Endometrial microvascular endothelial cells (primary cell): ENCODE measurements at regions not wholly inside any gene's neighbourhood (a gene's known extent, or its start where the extent isn't known, plus 50 kb on each side); places are given as distances from the start of the nearest gene placed in this dataset.
"Not testable (repeated sequence)": the region's sequence is repeated elsewhere in the genome, so short reads cannot be mapped to it uniquely, and the experiment has no call there.

Experiments
- in situ Hi-C: cut with HindIII; loops from 2 replicates; pipeline ENCODE4 v1.10.0; 2017; ENCODE audit warnings: low sequenced_read_pairs, low pct_unique_long_range_greater_than_20kb; ENCODE audit errors: inconsistent ontology term

GRCh38 chr2:64787698-64788097, 134.0 kb upstream of the SERTAD2 start:
- in situ Hi-C loops, result no loop called here

- in situ Hi-C loops, result no loop called here
Observed at GRCh38 chr2:64789466-64790320, 136.0 kb upstream of the SERTAD2 start.

DNA sequence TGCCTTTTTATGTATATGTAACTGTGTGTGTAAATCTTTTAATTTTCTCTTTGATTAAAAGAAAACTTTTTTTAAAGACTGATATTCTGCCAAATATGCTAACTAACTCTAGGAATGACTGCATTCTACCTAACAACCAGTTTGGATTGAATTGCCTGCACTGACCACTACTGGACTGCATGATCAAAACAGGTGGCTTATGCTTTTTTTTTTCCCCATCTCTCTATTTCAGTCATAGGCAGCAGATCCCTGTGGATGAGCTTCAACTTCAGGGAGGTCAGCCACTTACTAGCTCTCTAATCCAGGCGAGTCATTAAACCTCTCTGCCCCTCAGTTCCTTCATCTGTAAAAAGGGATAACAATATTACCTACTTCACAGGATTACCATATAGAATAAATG, 138.6 kb upstream of the SERTAD2 start:
- in situ Hi-C loops, result no loop called here

DNA sequence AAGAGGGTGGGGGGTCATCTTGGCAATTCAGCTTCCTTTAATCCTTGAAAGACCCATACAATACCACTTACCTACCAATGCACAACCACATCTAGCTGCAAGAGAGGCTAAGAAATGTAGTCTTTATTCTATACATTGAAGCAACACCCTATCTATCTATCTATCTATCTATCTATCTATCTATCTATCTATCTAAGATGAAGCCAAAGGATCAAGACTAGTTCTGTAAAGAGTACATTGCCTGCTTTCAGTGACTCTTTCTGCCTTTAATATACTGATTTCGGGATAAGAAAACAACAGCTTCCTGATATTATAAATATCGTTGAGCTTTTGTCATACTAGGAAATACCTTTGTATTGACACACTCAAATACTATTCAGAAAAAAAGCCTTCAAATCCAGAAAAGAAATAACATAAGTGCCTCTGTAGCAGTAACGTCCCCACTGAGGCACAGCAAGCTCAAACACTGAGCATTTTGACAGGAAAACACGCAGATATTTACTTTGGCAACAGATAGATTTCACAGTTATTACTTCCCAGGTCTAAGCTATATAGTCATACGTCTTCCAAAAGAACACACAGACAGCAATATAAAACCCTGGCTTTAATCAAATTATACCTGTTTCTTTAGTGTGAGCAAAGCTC, 139.4 kb upstream of the SERTAD2 start:
- in situ Hi-C loops, result no loop called here

GRCh38 chr2:64793701-64794100, 140.0 kb upstream of the SERTAD2 start:
- in situ Hi-C loops, result no loop called here

DNA sequence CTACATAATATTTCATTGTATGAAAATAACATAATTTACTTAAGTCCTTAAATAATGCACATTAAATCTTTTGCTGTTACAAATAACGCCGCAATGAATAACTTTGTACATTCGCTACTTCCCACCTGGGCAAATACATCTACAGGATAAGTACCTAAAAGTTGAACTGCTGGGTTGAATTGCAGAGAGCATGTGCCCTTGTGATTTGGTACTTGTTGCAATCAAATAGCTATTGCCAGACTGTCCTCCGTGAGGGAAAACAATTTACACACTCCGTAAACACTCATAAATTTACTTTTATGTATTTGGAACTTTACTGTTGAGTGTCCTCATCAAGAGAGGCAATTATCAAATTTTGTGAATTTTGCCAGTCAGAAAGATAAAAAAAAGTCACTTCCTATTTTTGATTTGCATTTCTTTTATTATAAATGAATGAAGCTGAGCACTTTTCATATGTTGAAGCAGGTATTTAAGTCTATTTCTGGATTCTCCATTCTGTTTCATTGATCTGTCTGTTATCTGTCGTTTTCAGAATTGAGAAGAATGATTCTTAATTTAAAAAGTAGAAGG, 140.8 kb upstream of the SERTAD2 start:
- in situ Hi-C loops, result no loop called here

DNA sequence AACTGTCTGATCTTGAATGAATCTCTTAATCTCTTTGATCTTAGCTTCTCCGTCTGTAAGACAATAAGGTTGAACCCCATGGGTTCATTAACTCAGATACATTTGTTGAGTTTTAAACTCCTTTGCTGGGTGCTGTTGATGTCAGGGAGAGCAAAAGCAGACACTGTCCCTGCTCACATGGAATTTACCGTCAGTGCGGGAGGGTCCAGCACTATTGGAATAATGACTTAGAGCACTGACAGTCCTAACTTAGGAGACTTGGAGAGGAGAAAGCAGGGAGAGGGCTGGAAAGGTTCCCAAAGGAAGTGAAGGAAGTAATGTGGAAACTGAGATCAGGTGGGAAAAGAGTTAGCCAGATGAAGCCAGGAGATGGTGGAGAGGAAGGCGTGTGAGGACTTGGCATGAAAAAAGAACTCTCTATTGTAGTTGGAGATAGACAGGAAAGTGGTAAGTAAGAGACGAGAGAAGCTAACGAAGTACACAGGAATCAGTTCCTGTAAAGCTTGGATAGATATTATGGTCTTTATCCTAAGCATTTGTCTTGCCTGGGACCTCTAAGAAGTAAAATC, 141.4 kb upstream of the SERTAD2 start:
- in situ Hi-C loops, result no loop called here

GRCh38 chr2:64796926-64797325, 143.2 kb upstream of the SERTAD2 start:
- in situ Hi-C loops, result no loop called here

- in situ Hi-C loops, result no loop called here
Observed at GRCh38 chr2:64797881-64798575, 144.3 kb upstream of the SERTAD2 start.

DNA sequence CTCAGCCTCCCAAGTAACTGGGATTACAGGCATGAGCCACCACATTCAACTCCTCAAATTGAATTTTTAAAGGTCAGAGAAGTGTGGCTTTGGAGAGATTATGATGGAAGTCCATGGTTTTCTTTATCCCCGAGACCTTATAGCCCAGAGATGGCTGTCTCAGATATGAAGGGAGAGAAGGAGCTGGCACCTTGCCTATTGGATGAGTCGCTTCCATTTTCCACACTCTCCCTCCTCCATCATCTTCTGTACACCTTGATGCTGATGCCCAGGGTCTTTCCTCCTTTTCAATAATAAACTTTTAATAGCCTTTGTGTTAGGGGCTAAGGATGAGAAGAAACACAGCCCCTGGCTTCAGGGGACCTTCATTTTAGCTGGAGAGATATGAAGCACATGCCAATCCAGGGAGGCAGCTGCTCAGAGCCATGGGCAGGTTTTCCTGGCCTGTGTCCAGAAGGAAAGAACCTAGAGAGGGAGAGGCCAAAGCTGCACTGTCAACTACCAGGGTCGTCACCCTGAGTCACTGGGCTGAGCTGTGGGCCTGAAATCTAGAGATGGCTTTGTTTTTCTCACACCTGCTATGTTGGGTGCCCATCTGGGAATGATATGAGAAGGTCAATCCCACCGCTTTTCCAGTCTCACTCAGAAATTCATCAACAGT, 146.0 kb upstream of the SERTAD2 start:
- in situ Hi-C loops, result no loop called here

- in situ Hi-C loops, result no loop called here
Observed at GRCh38 chr2:64803776-64804175, 150.1 kb upstream of the SERTAD2 start.

DNA sequence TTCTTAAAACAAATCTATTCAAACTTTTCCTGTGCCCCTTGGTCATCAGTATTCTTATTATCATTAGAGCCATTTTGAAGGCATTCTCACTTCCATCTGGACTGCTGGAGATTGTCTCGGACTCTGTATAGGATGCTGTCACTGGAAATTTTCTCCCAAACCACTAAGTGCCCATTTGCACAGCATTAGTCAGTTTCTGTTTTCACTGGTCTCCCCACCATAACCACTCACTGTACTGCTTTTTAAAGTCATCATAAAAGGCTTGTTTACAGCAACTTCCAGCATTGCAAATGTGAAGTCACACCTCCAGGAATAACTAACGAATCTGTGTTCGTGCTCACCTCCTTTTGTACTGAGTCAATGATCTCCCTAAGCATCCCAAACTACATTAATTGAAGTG, 150.9 kb upstream of the SERTAD2 start:
- in situ Hi-C loops, result no loop called here

DNA sequence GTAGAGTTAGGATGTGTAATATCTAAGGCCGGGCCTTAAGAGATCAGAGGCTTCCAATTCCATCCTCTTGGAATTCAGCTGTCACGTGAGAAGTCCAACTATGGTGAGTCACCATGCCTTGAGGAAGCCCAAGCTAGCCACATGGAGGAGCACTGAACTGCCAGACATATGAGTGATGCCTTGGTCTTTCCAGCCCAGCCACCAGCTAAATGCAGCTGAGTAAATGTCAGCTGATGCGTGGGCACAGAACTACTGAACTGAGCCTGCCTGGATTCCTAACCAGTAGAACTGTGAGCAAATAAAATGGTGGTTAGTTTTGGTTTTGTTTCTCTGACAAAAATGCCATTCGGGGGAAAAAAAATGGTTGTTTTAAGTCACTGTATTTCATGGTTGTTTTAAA, 153.7 kb upstream of the SERTAD2 start:
- in situ Hi-C loops, result no loop called here

DNA sequence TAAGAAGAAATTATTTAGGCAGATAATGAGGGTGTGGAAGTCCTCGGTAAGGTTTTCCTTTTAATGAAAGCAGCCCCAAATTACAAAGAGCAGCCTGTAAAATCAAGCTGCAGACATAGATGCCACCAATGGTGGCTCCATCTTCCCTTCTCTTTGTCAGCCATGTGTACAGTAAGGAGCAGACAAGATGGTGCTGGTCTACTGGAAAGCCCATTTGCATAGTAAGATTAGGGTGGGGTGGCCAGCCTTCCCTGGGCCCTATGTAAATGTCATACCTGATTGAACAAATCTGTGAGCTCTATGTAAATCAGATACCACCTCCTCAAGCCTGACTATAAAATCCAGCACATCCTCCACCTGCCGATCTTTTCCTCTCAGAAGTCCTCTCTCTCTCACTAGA, 154.4 kb upstream of the SERTAD2 start:
- in situ Hi-C loops, result no loop called here

GRCh38 chr2:64808754-64809153, 155.0 kb upstream of the SERTAD2 start:
- in situ Hi-C loops, result no loop called here

- in situ Hi-C loops, result no loop called here
Observed at GRCh38 chr2:64809216-64809615, 155.5 kb upstream of the SERTAD2 start.

GRCh38 chr2:64812285-64812684, 158.6 kb upstream of the SERTAD2 start:
- in situ Hi-C loops, result no loop called here

DNA sequence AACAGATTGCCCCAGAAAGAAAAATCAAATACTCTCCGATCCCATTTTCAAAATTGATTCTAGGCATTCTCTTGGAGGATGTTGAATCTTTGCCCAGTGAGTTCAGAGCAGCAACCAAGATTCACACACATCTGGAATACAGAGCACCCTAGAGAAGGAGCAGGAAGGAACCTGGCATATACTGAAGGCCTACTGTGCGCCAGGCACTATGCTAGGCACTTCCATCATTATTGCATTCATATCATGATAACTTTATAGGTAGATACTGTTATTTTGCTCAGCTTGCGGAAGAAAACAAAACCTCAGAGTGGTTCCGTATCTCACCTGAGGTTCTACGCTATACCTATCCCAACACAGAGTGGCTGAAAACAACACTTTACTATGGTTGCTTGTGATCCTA, 160.3 kb upstream of the SERTAD2 start:
- in situ Hi-C loops, result no loop called here

DNA sequence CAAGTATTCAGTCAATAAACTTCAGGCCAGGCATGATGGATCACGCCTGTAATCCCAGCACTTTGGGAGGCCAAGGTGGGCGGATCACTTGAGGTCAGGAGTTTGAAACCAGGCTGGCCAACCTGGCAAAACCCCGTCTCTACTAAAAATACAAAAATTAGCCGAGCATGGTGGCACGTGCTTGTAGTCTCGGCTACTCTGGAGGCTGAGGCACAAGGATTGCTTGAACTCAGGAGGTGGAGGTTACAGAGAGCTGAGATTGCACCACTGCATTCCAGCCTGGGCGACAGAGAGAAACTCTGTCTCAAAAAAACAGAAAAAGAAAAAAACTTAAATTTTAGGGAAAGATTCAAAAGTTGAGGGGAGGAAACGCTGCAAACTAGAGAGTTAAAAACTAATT, 162.8 kb upstream of the SERTAD2 start:
- in situ Hi-C loops, result not testable (repeated sequence)
